ENCODE measurements at regions not wholly inside any gene's neighbourhood (a gene's known extent, or its start where the extent isn't known, plus 50 kb on each side); places are given as distances from the start of the nearest gene placed in this dataset.
"Not testable (repeated sequence)": the region's sequence is repeated elsewhere in the genome, so short reads cannot be mapped to it uniquely, and the experiment has no call there.

DNA sequence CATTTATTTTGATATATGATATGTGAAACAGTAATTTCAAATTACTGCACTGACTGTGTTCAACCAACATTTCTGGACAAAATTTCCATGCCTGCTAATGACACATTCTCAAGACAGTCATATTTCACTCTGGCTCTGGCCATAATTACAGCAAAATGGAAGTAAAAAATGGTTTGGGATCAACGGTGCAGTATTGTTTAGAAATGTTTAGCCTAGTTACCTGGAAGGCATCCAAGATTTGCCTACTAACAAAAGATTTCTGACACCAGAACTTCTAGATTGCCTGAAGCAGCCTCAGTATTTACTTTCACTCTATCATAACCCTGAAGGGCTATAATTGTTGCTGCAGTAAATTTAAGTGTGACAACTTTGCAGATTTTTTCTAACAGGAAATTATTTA, 416.3 kb downstream of the PCDH10 start:
- H3K36me3 ChIP-seq (ENCODE audit: control insufficient read depth, insufficient read depth, low read length) = no peaks in the 10 kb centered on the region
- H3K27me3 ChIP-seq (ENCODE audit: control insufficient read depth, insufficient read depth, low read length) = no peaks in the 10 kb centered on the region
- WGBS (ENCODE audit: insufficient coverage) = no CpG with 5 or more reads among the region's 1 CpG
- H3K9me3 ChIP-seq (ENCODE audit: control insufficient read depth, insufficient read depth, low read length) = no peaks in the 10 kb centered on the region
- H3K4me1 ChIP-seq (ENCODE audit: control insufficient read depth, insufficient read depth, low read length) = no peaks in the 10 kb centered on the region
- no peak overlapping the region for H3K27ac ChIP-seq (ENCODE audit: low read depth, low read length)
- DNase-seq (ENCODE audit: low read depth in 4 of 6, low spot score in 6 of 6) = peak in 2 of 6 donors; percentile 4 to 23
- no peak overlapping the region for H3K4me3 ChIP-seq (ENCODE audit: low read depth, low read length)

DNA sequence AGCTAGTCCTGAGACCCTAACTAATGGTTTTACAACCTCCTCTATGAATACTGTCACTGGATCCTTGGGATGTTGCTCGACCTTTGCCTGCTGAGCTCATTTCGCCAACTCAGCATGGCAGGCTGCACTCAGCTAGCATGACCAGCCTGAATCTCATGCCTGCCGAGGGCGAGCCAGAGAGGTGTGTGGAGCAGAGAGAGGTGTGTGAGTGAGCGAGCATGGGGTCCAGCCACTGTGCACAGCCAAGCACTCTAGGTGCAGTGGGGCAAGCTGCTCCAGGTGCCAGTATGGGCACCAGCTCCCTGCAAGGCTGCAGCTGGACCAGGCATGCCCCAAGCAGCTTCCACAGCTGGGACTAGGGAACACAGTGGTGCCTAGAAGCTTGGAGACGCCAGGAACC, 410.9 kb downstream of the PCDH10 start:
- H3K4me3 ChIP-seq (ENCODE audit: low read depth, low read length) = no peak overlapping the region
- no peaks in the 10 kb centered on the region for H3K36me3 ChIP-seq (ENCODE audit: control insufficient read depth, insufficient read depth, low read length)
- no peak for DNase-seq (ENCODE audit: low read depth in 4 of 6, low spot score in 6 of 6)
- WGBS (ENCODE audit: insufficient coverage) = 76% methylated on average over 5 of the region's 6 CpGs
- no peaks in the 10 kb centered on the region for H3K9me3 ChIP-seq (ENCODE audit: control insufficient read depth, insufficient read depth, low read length)
- H3K27me3 ChIP-seq (ENCODE audit: control insufficient read depth, insufficient read depth, low read length) = no peaks in the 10 kb centered on the region
- H3K4me1 ChIP-seq (ENCODE audit: control insufficient read depth, insufficient read depth, low read length) = no peaks in the 10 kb centered on the region
- no peak overlapping the region for H3K27ac ChIP-seq (ENCODE audit: low read depth, low read length)

- Histone ChIP-seq H3K27ac (ENCODE audit: low read depth, low read length) (no peak overlapping the region), H3K9me3 (ENCODE audit: control insufficient read depth, insufficient read depth, low read length) (no peaks in the 10 kb centered on the region), H3K36me3 (ENCODE audit: control insufficient read depth, insufficient read depth, low read length) (no peaks in the 10 kb centered on the region), H3K4me3 (ENCODE audit: low read depth, low read length) (no peak overlapping the region), H3K4me1 (ENCODE audit: control insufficient read depth, insufficient read depth, low read length) (no peaks in the 10 kb centered on the region), H3K27me3 (ENCODE audit: control insufficient read depth, insufficient read depth, low read length) (no peaks in the 10 kb centered on the region)
- DNase-seq (ENCODE audit: low read depth in 4 of 6, low spot score in 6 of 6) = no peak
- WGBS (ENCODE audit: insufficient coverage) = no CpG with 5 or more reads among the region's 1 CpG
Observed at GRCh38 chr4:133555671-133556070, 406.6 kb downstream of the PCDH10 start.

- H3K27ac ChIP-seq (ENCODE audit: low read depth, low read length) = no peak overlapping the region
- no peaks in the 10 kb centered on the region for H3K9me3 ChIP-seq (ENCODE audit: control insufficient read depth, insufficient read depth, low read length)
- H3K27me3 ChIP-seq (ENCODE audit: control insufficient read depth, insufficient read depth, low read length) = no peaks in the 10 kb centered on the region
- no peak overlapping the region for H3K4me3 ChIP-seq (ENCODE audit: low read depth, low read length)
- no peaks in the 10 kb centered on the region for H3K4me1 ChIP-seq (ENCODE audit: control insufficient read depth, insufficient read depth, low read length)
- no peak for DNase-seq (ENCODE audit: low read depth in 4 of 6, low spot score in 6 of 6)
- H3K36me3 ChIP-seq (ENCODE audit: control insufficient read depth, insufficient read depth, low read length) = no peaks in the 10 kb centered on the region
- 93% methylated on average over 3 of the region's 4 CpGs for WGBS (ENCODE audit: insufficient coverage)
Observed at GRCh38 chr4:133550436-133550835, 401.3 kb downstream of the PCDH10 start.

GRCh38 chr4:133544097-133544496, 395.0 kb downstream of the PCDH10 start:
- Histone ChIP-seq H3K36me3 (ENCODE audit: control insufficient read depth, insufficient read depth, low read length) (no peaks in the 10 kb centered on the region), H3K9me3 (ENCODE audit: control insufficient read depth, insufficient read depth, low read length) (no peaks in the 10 kb centered on the region), H3K4me1 (ENCODE audit: control insufficient read depth, insufficient read depth, low read length) (no peaks in the 10 kb centered on the region), H3K27me3 (ENCODE audit: control insufficient read depth, insufficient read depth, low read length) (no peaks in the 10 kb centered on the region), H3K4me3 (ENCODE audit: low read depth, low read length) (no peak overlapping the region), H3K27ac (ENCODE audit: low read depth, low read length) (no peak overlapping the region)
- WGBS (ENCODE audit: insufficient coverage) = 94% methylated on average over 3 of the region's 4 CpGs
- no peak for DNase-seq (ENCODE audit: low read depth in 4 of 6, low spot score in 6 of 6)

DNA sequence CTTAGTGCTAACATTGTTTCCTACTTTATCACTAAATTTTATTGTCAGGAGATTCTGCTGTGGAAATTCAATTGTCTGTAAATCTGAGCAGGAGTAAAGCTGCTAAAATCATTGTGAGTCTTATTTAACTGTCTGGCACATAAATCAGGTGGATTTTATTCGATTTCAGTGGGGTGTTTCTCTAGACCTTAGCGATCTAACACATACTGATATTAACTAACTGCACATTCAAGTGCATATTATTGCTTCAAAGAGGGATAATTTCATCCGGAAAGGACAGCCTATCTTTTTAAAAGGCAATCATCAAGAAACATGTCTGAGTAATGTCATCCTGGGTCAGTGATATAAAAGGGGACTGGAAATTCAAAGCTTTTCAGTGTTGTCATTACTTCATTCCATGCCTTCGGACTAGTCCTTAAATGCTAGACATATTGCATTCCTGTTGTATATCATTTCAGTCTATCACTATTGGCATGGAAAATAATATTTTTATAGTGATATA, 388.7 kb downstream of the PCDH10 start:
- no CpG with 5 or more reads among the region's 4 CpGs for WGBS (ENCODE audit: insufficient coverage)

DNA sequence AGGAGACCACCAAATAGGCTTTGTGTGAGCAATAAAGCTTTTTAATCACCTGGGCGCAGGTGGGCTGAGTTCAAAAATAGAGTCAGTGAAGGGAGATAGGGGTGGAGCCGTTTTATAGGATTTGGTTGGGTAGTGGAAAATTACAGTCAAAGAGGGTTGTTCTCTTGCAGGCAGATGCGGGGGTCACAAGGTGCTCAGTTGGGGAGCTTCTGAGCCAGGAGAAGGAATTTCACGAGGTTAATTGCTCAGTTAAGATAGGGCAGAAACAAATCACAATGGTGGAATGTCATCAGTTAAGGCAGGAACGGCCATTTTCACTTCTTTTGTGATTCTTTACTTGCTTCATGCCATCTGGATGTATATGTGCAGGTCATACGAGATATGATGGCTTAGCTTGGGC, 385.1 kb downstream of the PCDH10 start:
- not testable (repeated sequence) for H3K4me1 ChIP-seq (ENCODE audit: control insufficient read depth, insufficient read depth, low read length); H3K4me3 ChIP-seq (ENCODE audit: low read depth, low read length); H3K9me3 ChIP-seq (ENCODE audit: control insufficient read depth, insufficient read depth, low read length); H3K27ac ChIP-seq (ENCODE audit: low read depth, low read length); H3K36me3 ChIP-seq (ENCODE audit: control insufficient read depth, insufficient read depth, low read length); DNase-seq (ENCODE audit: low read depth in 4 of 6, low spot score in 6 of 6); H3K27me3 ChIP-seq (ENCODE audit: control insufficient read depth, insufficient read depth, low read length)
- 89% methylated on average over 4 of the region's 6 CpGs for WGBS (ENCODE audit: insufficient coverage)

More for the DNA sequence above, 388.7 kb downstream of the PCDH10 start:
- Histone ChIP-seq H3K27me3 (ENCODE audit: control insufficient read depth, insufficient read depth, low read length) (no peaks in the 10 kb centered on the region), H3K4me3 (ENCODE audit: low read depth, low read length) (no peak overlapping the region), H3K9me3 (ENCODE audit: control insufficient read depth, insufficient read depth, low read length) (no peaks in the 10 kb centered on the region), H3K36me3 (ENCODE audit: control insufficient read depth, insufficient read depth, low read length) (no peaks in the 10 kb centered on the region), H3K27ac (ENCODE audit: low read depth, low read length) (no peak overlapping the region), H3K4me1 (ENCODE audit: control insufficient read depth, insufficient read depth, low read length) (no peaks in the 10 kb centered on the region)
- DNase-seq (ENCODE audit: low read depth in 4 of 6, low spot score in 6 of 6) = peak in 2 of 6 donors; percentile 2 to 47

DNA sequence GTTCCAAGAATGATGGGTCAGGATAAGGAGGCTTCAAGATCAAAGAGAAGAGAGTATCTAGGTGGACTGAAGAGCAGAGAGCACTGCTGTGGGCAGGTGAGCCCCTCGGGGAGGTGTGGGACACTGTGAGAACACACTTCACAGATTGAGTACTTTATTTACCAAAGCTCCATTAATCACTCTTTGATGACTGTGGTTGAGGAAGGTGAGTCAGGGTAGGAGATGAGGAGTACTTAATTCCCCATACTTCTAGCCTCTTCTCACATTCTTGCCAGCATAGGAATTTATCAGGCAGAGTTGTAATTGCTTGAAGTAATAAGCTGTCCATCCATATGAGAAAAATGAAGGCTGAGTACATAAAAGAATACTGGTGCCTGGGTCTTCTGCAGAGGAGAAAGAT, 375.3 kb downstream of the PCDH10 start:
- Histone ChIP-seq H3K36me3 (ENCODE audit: control insufficient read depth, insufficient read depth, low read length) (no peaks in the 10 kb centered on the region), H3K4me3 (ENCODE audit: low read depth, low read length) (no peak overlapping the region), H3K4me1 (ENCODE audit: control insufficient read depth, insufficient read depth, low read length) (no peaks in the 10 kb centered on the region), H3K27ac (ENCODE audit: low read depth, low read length) (no peak overlapping the region), H3K9me3 (ENCODE audit: control insufficient read depth, insufficient read depth, low read length) (no peaks in the 10 kb centered on the region), H3K27me3 (ENCODE audit: control insufficient read depth, insufficient read depth, low read length) (no peaks in the 10 kb centered on the region)
- no peak for DNase-seq (ENCODE audit: low read depth in 4 of 6, low spot score in 6 of 6)
- no CpG with 5 or more reads among the region's 1 CpG for WGBS (ENCODE audit: insufficient coverage)

- H3K9me3 ChIP-seq (ENCODE audit: control insufficient read depth, insufficient read depth, low read length) = no peaks in the 10 kb centered on the region
- H3K27me3 ChIP-seq (ENCODE audit: control insufficient read depth, insufficient read depth, low read length) = no peaks in the 10 kb centered on the region
- H3K4me3 ChIP-seq (ENCODE audit: low read depth, low read length) = no peak overlapping the region
- H3K36me3 ChIP-seq (ENCODE audit: control insufficient read depth, insufficient read depth, low read length) = no peaks in the 10 kb centered on the region
- DNase-seq (ENCODE audit: low read depth in 4 of 6, low spot score in 6 of 6) = no peak
- H3K27ac ChIP-seq (ENCODE audit: low read depth, low read length) = no peak overlapping the region
- H3K4me1 ChIP-seq (ENCODE audit: control insufficient read depth, insufficient read depth, low read length) = no peaks in the 10 kb centered on the region
Observed at GRCh38 chr4:133513901-133514300, 364.8 kb downstream of the PCDH10 start.

DNA sequence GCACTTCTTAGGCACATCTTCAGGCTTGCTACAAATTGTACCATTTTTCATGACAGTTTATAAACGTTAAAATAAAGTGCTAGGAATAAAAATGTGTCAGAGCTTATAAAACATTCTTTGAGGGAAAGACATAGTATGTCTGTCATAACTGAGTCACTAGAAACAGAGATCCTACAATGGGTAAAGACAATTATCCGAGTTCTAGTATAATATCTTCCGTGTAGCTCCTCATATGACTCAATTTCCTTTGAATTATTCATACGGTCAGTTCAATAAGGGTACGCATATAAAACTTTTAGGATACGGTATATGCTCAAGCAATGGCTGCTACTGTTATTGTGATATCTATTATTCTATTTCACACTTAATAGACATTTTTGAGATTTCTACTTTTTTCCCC, 349.1 kb downstream of the PCDH10 start:
- DNase-seq (ENCODE audit: low read depth in 4 of 6, low spot score in 6 of 6) = no peak
- H3K9me3 ChIP-seq (ENCODE audit: control insufficient read depth, insufficient read depth, low read length) = no peaks in the 10 kb centered on the region
- no peak overlapping the region for H3K4me3 ChIP-seq (ENCODE audit: low read depth, low read length)
- no peak overlapping the region for H3K27ac ChIP-seq (ENCODE audit: low read depth, low read length)
- H3K27me3 ChIP-seq (ENCODE audit: control insufficient read depth, insufficient read depth, low read length) = no peaks in the 10 kb centered on the region
- no peaks in the 10 kb centered on the region for H3K4me1 ChIP-seq (ENCODE audit: control insufficient read depth, insufficient read depth, low read length)
- H3K36me3 ChIP-seq (ENCODE audit: control insufficient read depth, insufficient read depth, low read length) = no peaks in the 10 kb centered on the region
- WGBS (ENCODE audit: insufficient coverage) = no CpG with 5 or more reads among the region's 6 CpGs
